Medulla oblongata (tissue), 1 donor: ENCODE measurements at regions not wholly inside any gene's neighbourhood (a gene's known extent, or its start where the extent isn't known, plus 50 kb on each side); places are given as distances from the start of the nearest gene placed in this dataset.
"Not testable (repeated sequence)": the region's sequence is repeated elsewhere in the genome, so short reads cannot be mapped to it uniquely, and the experiment has no call there.

Source experiments
- DNase-seq: peaks from one replicate; pipeline ENCODE4 v3.0.0-alpha.2; 2015; ENCODE audit errors: extremely low spot score

GRCh38 chr22:47625531-47626427, 863.3 kb downstream of the TBC1D22A start:
- no peak for DNase-seq

GRCh38 chr22:47625013-47625385, 862.5 kb downstream of the TBC1D22A start:
- DNase-seq = no peak

- DNase-seq = no peak
These were observed 862.0 kb downstream of the TBC1D22A start for GRCh38 chr22:47624252-47625012.

GRCh38 chr22:47623763-47624148, 861.3 kb downstream of the TBC1D22A start:
- DNase-seq = no peak

DNA sequence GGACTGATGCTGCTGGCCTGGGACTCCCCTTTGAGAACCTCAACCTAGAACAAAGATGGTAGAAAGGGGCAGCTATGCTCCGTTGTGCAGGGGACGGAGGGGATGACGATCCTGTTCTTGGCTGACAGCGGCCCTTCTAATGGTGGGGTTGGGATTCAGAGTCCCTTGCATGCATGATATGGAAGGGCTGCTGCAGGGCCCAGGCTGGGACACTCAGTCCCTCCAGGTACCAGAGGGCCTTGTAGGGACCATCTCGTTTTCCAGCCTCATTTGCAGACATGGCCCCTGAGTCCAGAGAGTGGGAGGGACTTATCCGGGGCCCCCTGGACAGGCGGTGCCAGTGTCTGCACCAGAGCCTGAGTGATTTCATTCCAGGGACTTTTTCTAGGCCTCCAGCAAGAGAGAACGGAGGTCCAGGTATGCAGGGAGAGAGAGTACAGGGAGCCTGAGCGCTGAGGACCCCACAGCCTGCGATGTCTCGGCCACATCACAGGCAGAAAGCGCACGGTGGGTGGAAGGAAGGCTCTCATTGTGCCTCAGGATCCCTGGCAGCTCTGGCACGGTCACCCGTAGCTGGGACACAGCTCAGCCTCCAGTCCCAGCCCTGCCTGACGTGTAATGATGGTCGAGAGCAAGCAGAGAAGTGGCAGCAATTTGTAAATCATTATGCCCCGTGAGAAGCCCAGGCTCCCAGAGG, 860.8 kb downstream of the TBC1D22A start:
- no peak for DNase-seq

- DNase-seq = no peak
These were observed 860.1 kb downstream of the TBC1D22A start for GRCh38 chr22:47622541-47622940.

DNA sequence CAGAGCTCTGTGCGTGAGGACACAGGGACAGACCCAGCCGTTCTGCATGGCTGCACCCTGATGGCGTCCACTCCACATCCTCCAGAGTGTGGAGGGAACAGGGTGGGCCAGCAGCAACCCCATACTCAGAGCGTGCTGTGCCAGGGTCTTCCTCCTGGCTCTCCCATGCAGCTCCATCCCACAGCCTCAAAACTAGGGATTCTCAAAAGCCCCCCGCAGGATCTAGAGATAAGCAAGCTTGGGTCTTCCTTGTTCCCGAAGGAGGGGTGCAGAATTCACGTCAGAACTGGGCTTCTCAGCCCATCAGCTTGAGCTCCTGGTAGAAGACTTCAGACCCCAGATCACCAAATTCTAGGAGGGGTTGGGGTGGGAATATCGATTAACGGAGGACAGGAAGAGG, 858.8 kb downstream of the TBC1D22A start:
- DNase-seq = no peak

DNA sequence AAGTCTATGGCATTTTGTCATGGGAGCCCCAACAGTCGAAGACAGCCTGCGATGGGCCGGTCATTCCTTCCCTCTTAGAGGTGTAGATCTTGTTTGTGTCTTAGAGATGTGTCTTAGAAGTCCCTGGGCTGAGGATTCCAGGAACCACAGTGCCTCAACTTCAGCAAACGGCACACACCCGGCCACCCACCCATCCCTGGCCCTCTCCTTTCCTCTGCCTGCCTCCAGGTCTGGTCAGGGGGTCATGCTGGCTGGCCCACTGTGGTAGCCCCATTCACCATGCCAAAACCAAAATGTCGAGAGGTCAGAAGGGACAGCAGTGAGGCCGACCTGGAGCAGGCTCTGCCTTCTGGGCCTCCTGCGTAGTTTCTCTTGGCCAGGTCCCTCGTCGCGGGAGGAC, 857.9 kb downstream of the TBC1D22A start:
- no peak for DNase-seq

DNA sequence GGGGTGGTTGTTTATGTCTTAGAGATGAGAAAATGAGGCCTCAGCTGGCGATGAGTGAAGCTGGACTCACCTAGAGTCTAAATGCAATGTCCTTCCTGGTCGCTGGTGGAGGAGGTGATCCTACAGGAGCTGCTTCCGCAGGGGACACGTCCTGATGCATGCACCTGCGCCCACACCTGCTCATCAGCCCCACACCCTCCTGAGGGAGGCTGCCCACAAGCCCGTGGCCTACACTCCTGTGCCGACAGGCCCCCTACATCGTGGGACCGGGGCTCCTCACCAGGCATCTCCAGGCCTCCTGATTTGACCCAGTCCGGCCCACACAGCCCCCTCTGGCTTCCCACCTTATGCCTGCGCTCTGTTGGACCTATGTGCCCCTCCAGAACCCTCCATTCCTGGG, 857.2 kb downstream of the TBC1D22A start:
- DNase-seq = no peak

DNA sequence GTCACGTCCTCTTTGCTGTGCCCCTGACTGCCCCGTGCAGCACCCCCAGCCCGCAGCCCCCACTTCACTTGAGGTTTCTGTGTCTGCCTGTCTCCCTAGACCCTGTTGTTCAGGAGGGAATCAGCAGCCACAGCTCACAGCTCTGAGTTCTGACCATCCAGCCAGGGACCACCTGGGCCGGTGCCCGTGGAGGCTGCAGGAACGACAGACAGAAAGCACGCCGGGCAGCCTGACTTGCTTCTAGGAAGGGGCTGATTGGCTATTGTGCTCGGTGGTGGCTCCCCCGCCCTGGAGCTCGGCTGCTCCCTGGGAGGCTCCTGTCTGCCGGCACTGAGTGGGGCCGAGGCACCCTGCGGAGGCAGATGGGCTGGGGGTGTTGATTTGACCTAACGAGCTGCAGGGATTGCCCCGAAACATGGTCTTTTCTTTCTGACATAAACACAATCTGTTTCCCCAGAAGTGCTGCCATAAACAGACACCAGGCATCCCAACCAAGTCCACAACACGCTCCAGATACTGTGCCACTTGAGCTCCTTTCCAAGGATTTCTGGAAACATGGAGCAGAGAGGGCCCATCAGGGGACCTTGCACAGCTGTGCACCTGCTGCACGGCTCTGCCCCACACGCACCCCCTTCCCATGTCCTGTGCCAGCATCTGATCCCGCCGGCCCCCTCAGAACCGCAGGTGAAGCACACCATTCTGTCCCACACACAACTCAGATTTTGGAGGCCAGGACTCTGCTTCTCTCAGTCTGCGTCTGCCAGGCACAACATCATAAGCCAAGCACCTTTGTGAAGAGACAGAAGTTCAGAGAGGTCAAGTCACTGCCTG, 855.9 kb downstream of the TBC1D22A start:
- DNase-seq = no peak

GRCh38 chr22:47617186-47617585, 854.7 kb downstream of the TBC1D22A start:
- DNase-seq = no peak

- DNase-seq = no peak
These were observed 854.1 kb downstream of the TBC1D22A start for GRCh38 chr22:47616396-47617020.

GRCh38 chr22:47615051-47615450, 852.6 kb downstream of the TBC1D22A start:
- DNase-seq = no peak

GRCh38 chr22:47613606-47614350, 851.3 kb downstream of the TBC1D22A start:
- no peak for DNase-seq

DNA sequence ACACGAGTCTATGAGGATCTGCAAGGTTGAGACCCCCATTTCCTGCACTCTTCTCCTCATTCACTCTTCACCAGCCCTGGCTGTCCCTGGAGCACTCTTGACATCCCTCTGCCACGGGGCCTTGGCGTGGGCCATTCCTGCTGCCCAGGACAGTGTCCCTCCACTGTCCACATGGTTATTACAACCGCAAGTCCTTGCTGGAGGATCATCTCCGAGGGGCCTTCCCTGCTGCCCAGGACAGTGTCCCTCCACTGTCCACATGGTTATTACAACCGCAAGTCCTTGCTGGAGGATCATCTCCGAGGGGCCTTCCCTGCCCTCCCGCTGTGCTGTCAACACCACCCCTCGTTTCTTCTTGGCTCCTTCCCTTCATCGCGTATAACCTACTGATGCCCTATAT, 850.7 kb downstream of the TBC1D22A start:
- not testable (repeated sequence) for DNase-seq

DNA sequence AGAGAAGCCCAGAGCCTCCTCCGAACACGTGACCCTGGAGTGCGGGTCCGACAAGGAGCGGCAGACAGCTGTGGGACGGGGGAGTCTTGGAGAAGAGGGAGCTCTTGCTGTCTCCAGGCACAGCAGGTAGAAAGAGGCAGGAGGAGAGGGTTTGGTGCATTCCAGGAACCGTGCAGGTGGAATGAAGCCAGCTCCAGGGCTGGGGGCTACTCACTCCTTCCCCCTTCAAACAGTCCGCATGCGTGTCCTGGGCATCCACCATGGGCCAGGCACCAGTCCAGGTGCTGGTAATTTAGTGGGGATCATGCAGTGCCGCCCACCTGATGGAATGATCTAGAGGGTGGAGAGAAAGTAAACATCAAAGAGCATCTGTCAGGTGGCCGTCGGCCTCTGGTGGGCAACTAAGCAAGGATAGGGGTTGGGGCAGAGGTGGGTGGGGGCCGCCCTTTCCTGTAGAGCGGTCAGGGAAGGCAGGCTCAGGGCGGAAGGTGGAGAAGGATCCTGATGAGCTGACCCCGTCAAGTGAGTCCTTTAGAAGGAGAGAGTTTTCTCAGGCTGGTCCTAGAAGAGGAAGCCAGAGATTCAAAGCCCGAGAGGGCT, 850.0 kb downstream of the TBC1D22A start:
- DNase-seq = no peak

DNA sequence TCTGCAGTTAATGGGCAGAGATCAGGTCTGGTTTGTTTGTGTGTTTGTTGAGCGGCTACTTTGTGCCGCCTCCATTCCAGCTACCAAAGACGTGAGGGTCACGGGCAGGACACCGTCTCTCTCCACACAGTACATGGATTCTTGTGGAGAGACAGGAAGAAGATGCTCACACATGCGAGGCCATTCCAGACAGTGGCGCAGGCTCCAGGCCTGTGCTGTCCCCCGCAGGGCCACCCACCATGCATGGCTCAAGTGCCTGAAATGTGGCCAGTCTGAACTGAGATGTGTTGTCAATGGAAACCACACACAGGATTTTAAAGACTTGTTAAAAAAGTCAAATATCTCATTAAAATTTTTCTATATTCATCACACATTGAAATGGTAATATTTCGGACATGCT, 848.3 kb downstream of the TBC1D22A start:
- DNase-seq = no peak

GRCh38 chr22:47610281-47610680, 847.8 kb downstream of the TBC1D22A start:
- DNase-seq = no peak

GRCh38 chr22:47609653-47610052, 847.2 kb downstream of the TBC1D22A start:
- no peak for DNase-seq

DNA sequence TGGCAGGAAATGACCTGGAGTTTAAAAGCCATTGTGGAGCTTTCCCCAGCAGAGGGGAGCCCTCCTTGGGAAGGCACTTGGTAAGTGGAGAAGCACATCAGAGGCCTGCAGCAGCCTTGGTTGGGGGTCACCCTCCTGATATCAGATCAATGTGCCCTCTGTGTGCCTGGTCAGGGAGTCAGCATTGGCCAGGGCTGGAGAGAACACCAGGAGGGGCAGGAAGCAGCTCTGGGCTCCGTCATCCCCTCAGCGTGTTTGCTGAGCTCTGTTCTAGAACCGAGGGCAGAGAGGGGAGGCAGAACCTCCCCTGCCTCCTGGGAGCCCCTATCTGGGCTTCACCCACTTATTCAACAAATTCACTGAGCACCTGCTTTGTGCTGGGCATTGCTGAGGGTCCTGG, 846.0 kb downstream of the TBC1D22A start:
- no peak for DNase-seq
